ENCODE measurements at regions not wholly inside any gene's neighbourhood (a gene's known extent, or its start where the extent isn't known, plus 50 kb on each side); places are given as distances from the start of the nearest gene placed in this dataset.

GRCh38 chr2:4338345-4338744, 635.0 kb downstream of the DCDC2C start:
- RAD21 ChIA-PET (ENCODE audit: low non-redundant PET in 1 of 2, low total read pairs in 2 of 2, uncharacterized antibody in 2 of 2, unreplicated experiment in 2 of 2) = no interaction called here
- no peak for ATAC-seq
- intact Hi-C loops (cut with micrococcal nuclease) = no loop called here

More at GRCh38 chr2:4338345-4338744, 635.0 kb downstream of the DCDC2C start:
- no peak overlapping the region for H3K27ac ChIP-seq (ENCODE audit: low read depth, low read length)
- no peak overlapping the region for H3K4me3 ChIP-seq (replicated peaks in 1 of 2; ENCODE audit: low read depth in 1 of 2, low read length in 2 of 2)
- BruUV-seq (replicated peaks) = no TSS peak
- no peaks in the 10 kb centered on the region for H3K4me1 ChIP-seq (ENCODE audit: control insufficient read depth in 1 of 2, insufficient read depth in 2 of 2, low read length in 2 of 2)
- ChIA-PET POLR2A (no interaction called here), CTCF (no interaction called here)
- no peak for TF ChIP-seq POLR2A (IDR thresholded peaks at IDR 0.05; ENCODE audit: borderline replicate concordance, extremely low read depth, insufficient read depth, insufficient read length)
- TF ChIP-seq MAX (IDR thresholded peaks at IDR 0.05) = no peak
- TF ChIP-seq REST (IDR thresholded peaks at IDR 0.05; ENCODE audit: low read depth) = no peak
- no peak for TF ChIP-seq ATF3 (IDR thresholded peaks at IDR 0.05)
- no peak for TF ChIP-seq FOSL1 (IDR thresholded peaks at IDR 0.05; ENCODE audit: low read depth)
- no peak for TF ChIP-seq TCF7L2 (IDR thresholded peaks at IDR 0.05; ENCODE audit: borderline replicate concordance, extremely low read depth, insufficient read depth, insufficient read length)
- no peak for TF ChIP-seq YY1 (IDR thresholded peaks at IDR 0.05; ENCODE audit: extremely low read depth, insufficient replicate concordance, low read depth, low read length)
- TF ChIP-seq SP1 (IDR thresholded peaks at IDR 0.05; ENCODE audit: low read depth) = no peak
- no peak for TF ChIP-seq SRF (IDR thresholded peaks at IDR 0.05; ENCODE audit: low read depth)
- H3K9me2 ChIP-seq (ENCODE audit: insufficient read depth) = no peaks in the 10 kb centered on the region
- no peaks in the 10 kb centered on the region for H3K36me3 ChIP-seq (ENCODE audit: control insufficient read depth in 1 of 2, insufficient read depth in 2 of 2, low read length in 2 of 2)
- H3K27me3 ChIP-seq (ENCODE audit: insufficient read depth, low read length) = no peaks in the 10 kb centered on the region
- no peak overlapping the region for H3K9ac ChIP-seq (ENCODE audit: low read length)
- no peak overlapping the region for H3K4me2 ChIP-seq (ENCODE audit: low read length)
- H4K20me1 ChIP-seq (ENCODE audit: insufficient read depth) = no peaks in the 10 kb centered on the region
- H2AFZ ChIP-seq (ENCODE audit: low read depth, low read length, poor library complexity, severe bottlenecking) = no peak overlapping the region
- no peaks in the 10 kb centered on the region for H3K79me2 ChIP-seq (ENCODE audit: insufficient read depth, low read length)
- no peak for DNase-seq (ENCODE audit: low read depth, low spot score)
- peaks cover 18 to 30% of the 10 kb centered on the region in 2 experiments; a peak in 3 of 4 replicates for H3K9me3 ChIP-seq (ENCODE audit: control insufficient read depth in 1 of 2, insufficient read depth in 1 of 2, low read depth in 1 of 2, low read length in 2 of 2)
